Prostate gland (tissue), 2 donors: ENCODE measurements at regions not wholly inside any gene's neighbourhood (a gene's known extent, or its start where the extent isn't known, plus 50 kb on each side); places are given as distances from the start of the nearest gene placed in this dataset.

Source experiments
- CTCF ChIP-seq, 4 experiments: fragments of 200-600 bp in 2 of 4; fragments of 450-650 bp in 2 of 4; sonication (generic) in 2 of 4; IDR thresholded peaks; 1 replicate in 3 of 4; 2 replicates in 1 of 4; pipeline ENCODE4 v1.5.1; 2016 to 2019; ENCODE audit warnings: antibody characterized with exemption in 4 of 4, mild to moderate bottlenecking in 2 of 4, moderate library complexity in 2 of 4
- POLR2A ChIP-seq: fragments of 450-650 bp; IDR thresholded peaks from one replicate; pipeline ENCODE4 v1.6.1; 2016; ENCODE audit warnings: antibody characterized with exemption, mild to moderate bottlenecking

GRCh38 chr16:85454171-85454872 is 158.8 kb upstream of the GSE1 start:
- TF ChIP-seq CTCF (IDR thresholded peaks at IDR 0.05), result no peak
- no peak for TF ChIP-seq POLR2A
